Brain microvascular endothelial cell (primary cell): ENCODE measurements at regions not wholly inside any gene's neighbourhood (a gene's known extent, or its start where the extent isn't known, plus 50 kb on each side); places are given as distances from the start of the nearest gene placed in this dataset.
A peak's percentile ranks its signal among the peaks of the same experiment; 100 is the strongest.

ENCODE experiments used
- DNase-seq: peaks from one replicate; pipeline ENCODE4 v3.0.0-alpha.2; 2020
- H3K27ac ChIP-seq: fragments of 250-450 bp; sonication (Bioruptor Pico); 2 replicates; pipeline ENCODE4 v1.5.1; 2020; ENCODE audit warnings: mild to moderate bottlenecking, moderate library complexity
- H3K27me3 ChIP-seq: fragments of 250-450 bp; sonication (Bioruptor Pico); replicated peaks from 2 replicates; pipeline ENCODE4 v1.5.1; 2020; ENCODE audit warnings: mild to moderate bottlenecking
- H3K36me3 ChIP-seq: fragments of 250-450 bp; sonication (Bioruptor Pico); replicated peaks from 2 replicates; pipeline ENCODE4 v1.5.1; 2020; ENCODE audit warnings: mild to moderate bottlenecking
- H3K4me3 ChIP-seq: 2 replicates; pipeline ENCODE4 v1.5.1; 2011; ENCODE audit warnings: low read depth, mild to moderate bottlenecking, control low read depth, low read length, moderate library complexity
- in situ Hi-C: cut with HindIII; loops from 2 replicates; pipeline ENCODE4 v1.10.0; 2017; ENCODE audit warnings: low sequenced_read_pairs, low pct_ligation_motif_present
- TF ChIP-seq, protein P1 (sequence below): IDR thresholded peaks from 2 replicates; pipeline ENCODE4 v1.5.1; 2011; ENCODE audit warnings: low read depth, mild to moderate bottlenecking, moderate library complexity, low read length, control low read depth, inconsistent platforms; ENCODE audit errors: missing control alignments

DNA sequence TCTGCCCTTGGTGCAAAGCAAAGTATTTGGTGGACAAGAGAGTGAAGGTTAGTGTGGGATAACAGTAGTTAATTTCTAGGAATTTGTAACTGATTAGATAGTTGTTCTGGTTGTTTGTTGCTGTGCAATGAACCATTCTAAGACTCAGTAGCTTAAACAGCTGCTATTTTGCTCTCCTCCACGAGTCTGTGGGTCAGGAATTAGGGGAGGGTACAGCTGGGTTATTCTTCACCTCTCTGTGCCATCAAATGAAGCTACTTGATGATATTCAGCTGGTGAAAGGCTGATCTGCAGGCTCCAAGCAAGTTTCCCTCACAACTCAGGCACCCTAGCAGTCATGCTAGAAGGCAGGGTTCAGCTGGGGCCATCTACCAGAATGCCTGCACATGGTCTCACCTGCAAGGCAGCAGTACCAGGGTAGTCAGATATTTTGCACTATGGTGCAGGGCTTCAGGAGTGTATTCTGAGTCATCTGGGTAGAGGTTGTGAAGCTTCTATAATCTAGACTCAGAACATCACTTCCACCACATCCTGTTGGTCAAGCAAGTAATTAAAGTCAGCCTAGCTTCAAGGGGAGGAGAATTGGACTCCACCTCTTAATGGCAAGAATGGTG, 159.5 kb upstream of the SLC28A3 start:
- H3K4me3 ChIP-seq: no peak overlapping the region
- in situ Hi-C loops: no loop called here
- H3K27ac ChIP-seq: no peak overlapping the region
- no peaks in the 10 kb centered on the region for H3K36me3 ChIP-seq
- DNase-seq: no peak
- TF ChIP-seq, protein P1, sequence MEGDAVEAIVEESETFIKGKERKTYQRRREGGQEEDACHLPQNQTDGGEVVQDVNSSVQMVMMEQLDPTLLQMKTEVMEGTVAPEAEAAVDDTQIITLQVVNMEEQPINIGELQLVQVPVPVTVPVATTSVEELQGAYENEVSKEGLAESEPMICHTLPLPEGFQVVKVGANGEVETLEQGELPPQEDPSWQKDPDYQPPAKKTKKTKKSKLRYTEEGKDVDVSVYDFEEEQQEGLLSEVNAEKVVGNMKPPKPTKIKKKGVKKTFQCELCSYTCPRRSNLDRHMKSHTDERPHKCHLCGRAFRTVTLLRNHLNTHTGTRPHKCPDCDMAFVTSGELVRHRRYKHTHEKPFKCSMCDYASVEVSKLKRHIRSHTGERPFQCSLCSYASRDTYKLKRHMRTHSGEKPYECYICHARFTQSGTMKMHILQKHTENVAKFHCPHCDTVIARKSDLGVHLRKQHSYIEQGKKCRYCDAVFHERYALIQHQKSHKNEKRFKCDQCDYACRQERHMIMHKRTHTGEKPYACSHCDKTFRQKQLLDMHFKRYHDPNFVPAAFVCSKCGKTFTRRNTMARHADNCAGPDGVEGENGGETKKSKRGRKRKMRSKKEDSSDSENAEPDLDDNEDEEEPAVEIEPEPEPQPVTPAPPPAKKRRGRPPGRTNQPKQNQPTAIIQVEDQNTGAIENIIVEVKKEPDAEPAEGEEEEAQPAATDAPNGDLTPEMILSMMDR: no peak
- no peaks in the 10 kb centered on the region for H3K27me3 ChIP-seq

DNA sequence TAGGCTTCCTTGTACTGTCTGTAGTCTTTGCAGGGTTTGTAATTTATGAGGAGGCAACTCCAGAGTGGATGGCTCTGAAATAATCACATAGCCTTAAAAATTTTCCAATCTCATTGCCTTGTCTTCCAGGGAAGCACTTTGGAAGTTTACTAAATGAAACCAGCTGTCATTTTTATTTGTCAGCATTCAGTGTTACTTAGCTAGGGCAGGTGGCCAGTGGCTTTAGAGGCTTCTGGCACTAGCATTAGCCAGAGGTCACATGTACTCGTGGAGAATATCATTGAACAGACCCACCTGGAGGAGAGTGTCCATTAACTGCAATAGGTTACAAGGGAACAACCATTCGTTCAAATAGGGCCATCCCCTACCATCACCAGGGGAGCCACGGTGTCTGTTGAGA, 160.3 kb upstream of the SLC28A3 start:
- no peaks in the 10 kb centered on the region for H3K27me3 ChIP-seq
- no peak for DNase-seq
- TF ChIP-seq, protein P1: no peak

DNA sequence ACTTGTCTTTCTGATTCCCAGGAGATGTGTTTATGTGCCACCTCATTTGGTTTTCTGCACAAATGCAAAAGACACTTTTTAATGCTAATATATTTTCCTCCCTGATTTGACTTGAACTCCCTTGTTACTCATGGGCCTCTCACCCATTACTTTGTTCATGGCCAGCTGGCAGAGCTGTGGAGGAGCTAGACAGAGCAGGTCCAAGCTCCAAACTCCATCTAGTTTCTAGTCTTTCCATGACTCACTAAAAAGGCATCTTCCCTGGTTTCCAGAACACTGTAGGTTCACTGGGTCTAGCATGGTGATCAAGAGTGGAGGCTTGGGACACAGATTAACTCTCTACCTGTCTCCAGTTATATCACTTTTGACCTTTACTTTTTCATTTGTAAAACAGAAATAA, 161.0 kb upstream of the SLC28A3 start:
- in situ Hi-C loops: no loop called here
- Histone ChIP-seq H3K27ac (no peak overlapping the region), H3K36me3 (no peaks in the 10 kb centered on the region), H3K4me3 (no peak overlapping the region), H3K27me3 (no peaks in the 10 kb centered on the region)
- no peak for DNase-seq
- TF ChIP-seq, protein P1: no peak

More for the DNA sequence above, 160.3 kb upstream of the SLC28A3 start:
- no peak overlapping the region for H3K4me3 ChIP-seq
- H3K36me3 ChIP-seq: no peaks in the 10 kb centered on the region
- H3K27ac ChIP-seq: no peak overlapping the region
- in situ Hi-C loops: no loop called here

DNA sequence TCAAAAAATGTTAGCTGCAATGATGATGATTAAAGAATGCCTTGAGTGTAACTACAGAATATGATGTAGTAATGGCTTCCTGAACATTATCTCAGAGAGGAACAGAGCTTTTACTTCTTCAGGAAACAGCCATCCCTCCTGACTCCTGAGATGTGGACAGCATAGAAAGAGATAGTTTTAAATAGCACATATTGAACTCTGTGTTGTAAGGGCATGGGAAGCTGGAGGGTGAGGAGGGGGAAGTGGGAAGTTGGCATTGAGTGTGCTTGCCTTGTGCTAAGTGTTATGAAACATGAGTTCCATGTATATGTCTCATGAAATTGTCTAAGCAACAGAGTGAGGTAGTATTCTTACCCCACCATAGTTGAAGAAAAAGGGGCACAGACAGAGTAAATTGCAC, 161.5 kb upstream of the SLC28A3 start:
- Histone ChIP-seq H3K4me3 (no peak overlapping the region), H3K27me3 (no peaks in the 10 kb centered on the region), H3K36me3 (no peaks in the 10 kb centered on the region), H3K27ac (no peak overlapping the region)
- in situ Hi-C loops: no loop called here
- TF ChIP-seq, protein P1: no peak
- DNase-seq: no peak

DNA sequence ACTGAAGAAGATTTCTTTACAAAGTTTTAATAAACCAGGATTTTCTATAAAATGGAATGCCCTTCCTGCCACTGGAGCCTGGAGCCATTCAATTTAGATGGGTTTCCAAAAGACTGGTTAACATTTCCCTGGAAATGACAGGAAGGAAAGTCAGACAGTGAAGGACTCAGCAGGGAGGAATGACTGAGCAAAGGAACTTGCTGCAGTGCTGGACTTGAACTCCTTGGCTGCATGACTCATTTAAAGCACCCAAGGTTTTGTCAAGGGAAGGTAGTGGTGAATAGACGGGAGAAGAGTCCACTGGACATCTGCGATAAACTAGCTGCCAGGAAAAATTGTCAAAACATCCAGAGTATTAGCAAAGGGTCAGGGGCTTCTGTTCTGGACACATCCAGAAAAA, 163.8 kb upstream of the SLC28A3 start:
- no peak overlapping the region for H3K4me3 ChIP-seq
- peak; percentile 34 for DNase-seq
- TF ChIP-seq, protein P1: no peak
- no peaks in the 10 kb centered on the region for H3K27me3 ChIP-seq
- no peak overlapping the region for H3K27ac ChIP-seq
- in situ Hi-C loops: no loop called here
- no peaks in the 10 kb centered on the region for H3K36me3 ChIP-seq

DNA sequence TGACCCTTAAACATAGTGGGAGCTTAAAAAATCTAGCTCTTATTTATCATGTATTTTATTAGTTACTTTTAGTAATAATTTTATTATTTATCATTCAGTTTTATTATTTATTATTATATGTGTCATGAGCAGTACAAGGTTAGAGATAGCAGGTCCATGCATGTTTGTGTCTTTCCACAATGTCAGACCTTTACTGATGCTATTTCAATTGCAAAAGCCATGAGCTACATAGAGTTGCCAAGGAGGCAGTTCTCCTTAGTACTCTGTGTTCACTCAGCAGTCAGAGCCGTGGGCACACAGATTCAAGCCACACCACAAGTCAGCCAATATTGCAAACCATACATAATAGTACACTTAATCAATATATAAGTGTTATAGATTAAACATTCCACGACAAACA, 157.9 kb upstream of the NTRK2 start:
- TF ChIP-seq, protein P1: no peak
- Histone ChIP-seq H3K36me3 (no peaks in the 10 kb centered on the region), H3K27me3 (no peaks in the 10 kb centered on the region), H3K4me3 (no peak overlapping the region), H3K27ac (no peak overlapping the region)
- in situ Hi-C loops: no loop called here
- DNase-seq: no peak
